ENCODE measurements at regions not wholly inside any gene's neighbourhood (a gene's known extent, or its start where the extent isn't known, plus 50 kb on each side); places are given as distances from the start of the nearest gene placed in this dataset.

DNA sequence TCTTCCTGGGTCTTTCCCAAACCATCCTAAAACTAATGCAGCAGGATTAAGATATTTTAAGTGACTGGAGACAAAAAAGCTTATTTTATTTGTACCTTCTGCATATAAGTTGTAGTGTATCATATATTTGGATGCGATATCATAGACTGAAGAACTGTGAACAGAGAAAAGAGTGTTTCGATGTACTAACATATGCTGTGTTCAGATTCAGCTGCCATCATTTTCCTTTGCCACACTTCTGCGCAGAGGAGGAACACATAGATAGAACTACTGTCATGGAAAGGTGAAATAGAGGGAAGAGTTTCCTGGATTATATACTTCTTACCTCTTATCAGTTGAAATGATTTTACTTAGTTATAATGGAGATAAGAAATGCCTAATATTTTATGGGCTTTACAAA lies 95.5 kb upstream of the CNTN3 start:
- DNase-seq, result no peak
- no peak overlapping the region for H3K27ac Mint-ChIP-seq (ENCODE audit: unreplicated experiment)
- TF ChIP-seq, protein P1, sequence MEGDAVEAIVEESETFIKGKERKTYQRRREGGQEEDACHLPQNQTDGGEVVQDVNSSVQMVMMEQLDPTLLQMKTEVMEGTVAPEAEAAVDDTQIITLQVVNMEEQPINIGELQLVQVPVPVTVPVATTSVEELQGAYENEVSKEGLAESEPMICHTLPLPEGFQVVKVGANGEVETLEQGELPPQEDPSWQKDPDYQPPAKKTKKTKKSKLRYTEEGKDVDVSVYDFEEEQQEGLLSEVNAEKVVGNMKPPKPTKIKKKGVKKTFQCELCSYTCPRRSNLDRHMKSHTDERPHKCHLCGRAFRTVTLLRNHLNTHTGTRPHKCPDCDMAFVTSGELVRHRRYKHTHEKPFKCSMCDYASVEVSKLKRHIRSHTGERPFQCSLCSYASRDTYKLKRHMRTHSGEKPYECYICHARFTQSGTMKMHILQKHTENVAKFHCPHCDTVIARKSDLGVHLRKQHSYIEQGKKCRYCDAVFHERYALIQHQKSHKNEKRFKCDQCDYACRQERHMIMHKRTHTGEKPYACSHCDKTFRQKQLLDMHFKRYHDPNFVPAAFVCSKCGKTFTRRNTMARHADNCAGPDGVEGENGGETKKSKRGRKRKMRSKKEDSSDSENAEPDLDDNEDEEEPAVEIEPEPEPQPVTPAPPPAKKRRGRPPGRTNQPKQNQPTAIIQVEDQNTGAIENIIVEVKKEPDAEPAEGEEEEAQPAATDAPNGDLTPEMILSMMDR (IDR thresholded peaks at IDR 0.05; ENCODE audit: unreplicated experiment), result no peak
- no TSS peak for BruUV-seq (replicated peaks)
- intact Hi-C loops (cut with micrococcal nuclease; ENCODE audit: unreplicated experiment), result no loop called here
- peaks cover 6% of the 10 kb centered on the region for H3K9me3 Mint-ChIP-seq (ENCODE audit: low read depth, unreplicated experiment)
- no peaks in the 10 kb centered on the region for H3K36me3 Mint-ChIP-seq (ENCODE audit: insufficient read depth, unreplicated experiment)
- CTCF ChIA-PET, result no interaction called here
- H3K4me1 Mint-ChIP-seq (ENCODE audit: low read depth, unreplicated experiment), result no peaks in the 10 kb centered on the region
- H3K27me3 Mint-ChIP-seq (ENCODE audit: unreplicated experiment), result no peaks in the 10 kb centered on the region
- H3K4me3 Mint-ChIP-seq (ENCODE audit: low read depth, unreplicated experiment), result no peak overlapping the region

DNA sequence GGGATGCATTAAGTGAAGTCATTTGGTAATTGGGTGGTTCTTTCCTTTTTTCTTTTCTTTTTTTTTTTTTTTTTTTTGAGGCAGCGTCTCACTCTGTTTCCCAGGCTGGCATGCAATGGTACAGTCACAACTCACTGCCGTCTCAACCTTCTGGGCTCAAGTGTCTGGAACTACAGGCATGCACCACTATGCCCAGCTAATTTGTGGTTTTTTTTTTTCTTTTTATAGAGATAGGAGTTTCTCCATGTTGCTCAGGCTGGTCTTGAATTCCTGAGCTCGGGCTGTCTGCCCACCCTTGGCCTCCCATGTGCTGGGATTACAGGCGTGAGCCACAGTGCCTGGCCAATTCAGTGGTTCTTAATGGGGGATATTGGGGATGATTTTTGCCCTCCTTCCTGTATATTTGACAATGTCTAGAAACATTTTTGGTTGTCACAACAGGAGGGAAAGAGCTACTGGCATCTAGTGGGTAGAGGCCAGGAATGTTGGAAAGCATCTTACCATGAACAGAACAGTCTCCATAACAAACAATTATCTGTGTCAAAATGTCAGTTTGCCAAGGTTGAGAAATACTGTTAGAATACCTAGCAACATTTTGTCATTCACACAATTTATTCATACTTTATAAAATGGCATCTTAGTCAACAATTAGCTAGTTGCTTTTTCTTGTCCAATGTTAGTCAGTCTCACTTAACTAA lies 79.4 kb upstream of the CNTN3 start:
- Mint-ChIP-seq H3K9me3 (ENCODE audit: low read depth, unreplicated experiment) (peaks cover 5% of the 10 kb centered on the region), H3K36me3 (ENCODE audit: insufficient read depth, unreplicated experiment) (no peaks in the 10 kb centered on the region), H3K27ac (ENCODE audit: unreplicated experiment) (no peak overlapping the region), H3K4me3 (ENCODE audit: low read depth, unreplicated experiment) (no peak overlapping the region), H3K4me1 (ENCODE audit: low read depth, unreplicated experiment) (no peaks in the 10 kb centered on the region), H3K27me3 (ENCODE audit: unreplicated experiment) (no peaks in the 10 kb centered on the region)
- TF ChIP-seq, protein P1 (IDR thresholded peaks at IDR 0.05; ENCODE audit: unreplicated experiment), result no peak
- CTCF ChIA-PET, result no interaction called here
- no TSS peak for BruUV-seq (replicated peaks)
- intact Hi-C loops (cut with micrococcal nuclease; ENCODE audit: unreplicated experiment), result no loop called here
- DNase-seq, result no peak

DNA sequence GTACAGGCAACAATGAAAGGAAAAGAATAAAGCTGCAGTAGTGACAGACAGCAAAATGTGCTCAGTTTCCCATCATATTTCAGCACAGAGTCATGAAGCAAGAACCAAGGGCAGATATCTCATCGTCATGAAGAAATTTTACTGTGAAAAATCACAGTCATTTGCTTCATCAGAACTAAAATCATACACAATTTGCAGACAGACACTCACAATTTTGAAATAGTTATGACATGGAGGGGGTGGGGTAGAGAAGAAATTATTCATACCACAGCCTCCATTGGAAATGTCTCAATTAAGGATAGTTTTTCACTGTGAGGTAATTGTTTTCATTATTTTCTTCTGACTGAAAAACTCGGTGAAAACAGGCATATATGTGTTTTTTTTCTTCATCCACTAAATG lies 78.8 kb upstream of the CNTN3 start:
- DNase-seq, result no peak
- intact Hi-C loops (cut with micrococcal nuclease; ENCODE audit: unreplicated experiment), result no loop called here
- Mint-ChIP-seq H3K4me1 (ENCODE audit: low read depth, unreplicated experiment) (no peaks in the 10 kb centered on the region), H3K27ac (ENCODE audit: unreplicated experiment) (no peak overlapping the region), H3K36me3 (ENCODE audit: insufficient read depth, unreplicated experiment) (no peaks in the 10 kb centered on the region), H3K9me3 (ENCODE audit: low read depth, unreplicated experiment) (peaks cover 3% of the 10 kb centered on the region), H3K27me3 (ENCODE audit: unreplicated experiment) (no peaks in the 10 kb centered on the region), H3K4me3 (ENCODE audit: low read depth, unreplicated experiment) (no peak overlapping the region)
- CTCF ChIA-PET, result no interaction called here
- BruUV-seq (replicated peaks), result no TSS peak
- TF ChIP-seq, protein P1 (IDR thresholded peaks at IDR 0.05; ENCODE audit: unreplicated experiment), result no peak

DNA sequence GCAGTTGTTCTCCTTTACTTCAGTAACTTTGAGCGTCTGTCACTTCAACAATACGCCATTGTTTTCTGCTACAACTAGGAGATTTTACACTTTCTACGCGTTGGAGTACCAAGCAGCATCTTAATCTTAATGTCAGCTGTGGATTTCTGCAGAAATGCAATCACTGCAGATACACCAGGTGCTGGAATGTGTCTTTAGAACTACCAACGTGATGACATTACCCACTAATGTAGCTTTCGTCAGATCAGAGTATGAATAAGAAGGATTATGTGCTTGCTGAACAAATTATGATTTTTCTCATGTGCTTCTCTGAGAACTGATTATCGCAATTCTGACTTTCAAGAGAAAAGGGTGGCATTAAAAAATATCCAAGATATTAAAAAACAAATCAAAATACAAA lies 77.5 kb upstream of the CNTN3 start:
- CTCF ChIA-PET, result no interaction called here
- no peak overlapping the region for H3K27ac Mint-ChIP-seq (ENCODE audit: unreplicated experiment)
- TF ChIP-seq, protein P1 (IDR thresholded peaks at IDR 0.05; ENCODE audit: unreplicated experiment), result no peak
- DNase-seq, result no peak
- H3K4me3 Mint-ChIP-seq (ENCODE audit: low read depth, unreplicated experiment), result no peak overlapping the region
- H3K4me1 Mint-ChIP-seq (ENCODE audit: low read depth, unreplicated experiment), result no peaks in the 10 kb centered on the region
- BruUV-seq (replicated peaks), result no TSS peak
- no peaks in the 10 kb centered on the region for H3K36me3 Mint-ChIP-seq (ENCODE audit: insufficient read depth, unreplicated experiment)
- H3K9me3 Mint-ChIP-seq (ENCODE audit: low read depth, unreplicated experiment), result peaks cover 2% of the 10 kb centered on the region
- no peaks in the 10 kb centered on the region for H3K27me3 Mint-ChIP-seq (ENCODE audit: unreplicated experiment)
- intact Hi-C loops (cut with micrococcal nuclease; ENCODE audit: unreplicated experiment), result no loop called here
